ENCODE measurements at regions not wholly inside any gene's neighbourhood (a gene's known extent, or its start where the extent isn't known, plus 50 kb on each side); places are given as distances from the start of the nearest gene placed in this dataset.

- no peaks in the 10 kb centered on the region for H3K9me3 ChIP-seq (ENCODE audit: control insufficient read depth, insufficient read depth, low read length)
- H3K27me3 ChIP-seq (ENCODE audit: control insufficient read depth, insufficient read depth, low read length), result no peaks in the 10 kb centered on the region
- no peak overlapping the region for H3K4me3 ChIP-seq (ENCODE audit: low read depth, low read length)
- H3K36me3 ChIP-seq (ENCODE audit: control insufficient read depth, insufficient read depth, low read length), result no peaks in the 10 kb centered on the region
- no peak overlapping the region for H3K27ac ChIP-seq (ENCODE audit: low read depth, low read length)
- peaks cover 7% of the 10 kb centered on the region; the same call in 1 of the 2 replicates for H3K4me1 ChIP-seq (ENCODE audit: control insufficient read depth, insufficient read depth, low read length)
- no peak overlapping the region for H3K9ac ChIP-seq (ENCODE audit: low read depth, low read length)
These were observed 689.6 kb downstream of the USP25 start for GRCh38 chr21:16419188-16419921.

- H3K4me1 ChIP-seq (ENCODE audit: control insufficient read depth, insufficient read depth, low read length), result peaks cover 7% of the 10 kb centered on the region; the same call in 1 of the 2 replicates
- H3K4me3 ChIP-seq (ENCODE audit: low read depth, low read length), result no peak overlapping the region
- no peaks in the 10 kb centered on the region for H3K36me3 ChIP-seq (ENCODE audit: control insufficient read depth, insufficient read depth, low read length)
- H3K27me3 ChIP-seq (ENCODE audit: control insufficient read depth, insufficient read depth, low read length), result no peaks in the 10 kb centered on the region
- no peaks in the 10 kb centered on the region for H3K9me3 ChIP-seq (ENCODE audit: control insufficient read depth, insufficient read depth, low read length)
- no peak overlapping the region for H3K27ac ChIP-seq (ENCODE audit: low read depth, low read length)
- H3K9ac ChIP-seq (ENCODE audit: low read depth, low read length), result no peak overlapping the region
These were observed 690.4 kb downstream of the USP25 start for GRCh38 chr21:16420031-16420724.

GRCh38 chr21:16421007-16421406 lies 691.2 kb downstream of the USP25 start:
- Histone ChIP-seq H3K4me1 (ENCODE audit: control insufficient read depth, insufficient read depth, low read length) (peaks cover 7% of the 10 kb centered on the region; the same call in 1 of the 2 replicates), H3K4me3 (ENCODE audit: low read depth, low read length) (no peak overlapping the region), H3K36me3 (ENCODE audit: control insufficient read depth, insufficient read depth, low read length) (no peaks in the 10 kb centered on the region), H3K9ac (ENCODE audit: low read depth, low read length) (no peak overlapping the region), H3K27ac (ENCODE audit: low read depth, low read length) (no peak overlapping the region), H3K27me3 (ENCODE audit: control insufficient read depth, insufficient read depth, low read length) (no peaks in the 10 kb centered on the region), H3K9me3 (ENCODE audit: control insufficient read depth, insufficient read depth, low read length) (no peaks in the 10 kb centered on the region)

GRCh38 chr21:16421965-16422364 lies 692.2 kb downstream of the USP25 start:
- H3K4me3 ChIP-seq (ENCODE audit: low read depth, low read length), result no peak overlapping the region
- no peak overlapping the region for H3K9ac ChIP-seq (ENCODE audit: low read depth, low read length)
- no peaks in the 10 kb centered on the region for H3K36me3 ChIP-seq (ENCODE audit: control insufficient read depth, insufficient read depth, low read length)
- H3K9me3 ChIP-seq (ENCODE audit: control insufficient read depth, insufficient read depth, low read length), result no peaks in the 10 kb centered on the region
- no peaks in the 10 kb centered on the region for H3K27me3 ChIP-seq (ENCODE audit: control insufficient read depth, insufficient read depth, low read length)
- H3K4me1 ChIP-seq (ENCODE audit: control insufficient read depth, insufficient read depth, low read length), result peaks cover 7% of the 10 kb centered on the region; the same call in 1 of the 2 replicates
- no peak overlapping the region for H3K27ac ChIP-seq (ENCODE audit: low read depth, low read length)

GRCh38 chr21:16422702-16423101 lies 692.9 kb downstream of the USP25 start:
- Histone ChIP-seq H3K4me3 (ENCODE audit: low read depth, low read length) (no peak overlapping the region), H3K27ac (ENCODE audit: low read depth, low read length) (no peak overlapping the region), H3K36me3 (ENCODE audit: control insufficient read depth, insufficient read depth, low read length) (no peaks in the 10 kb centered on the region), H3K9ac (ENCODE audit: low read depth, low read length) (no peak overlapping the region), H3K27me3 (ENCODE audit: control insufficient read depth, insufficient read depth, low read length) (no peaks in the 10 kb centered on the region), H3K9me3 (ENCODE audit: control insufficient read depth, insufficient read depth, low read length) (no peaks in the 10 kb centered on the region), H3K4me1 (ENCODE audit: control insufficient read depth, insufficient read depth, low read length) (peaks cover 7% of the 10 kb centered on the region; the same call in 1 of the 2 replicates)

GRCh38 chr21:16423921-16424320 lies 694.1 kb downstream of the USP25 start:
- Histone ChIP-seq H3K36me3 (ENCODE audit: control insufficient read depth, insufficient read depth, low read length) (no peaks in the 10 kb centered on the region), H3K4me1 (ENCODE audit: control insufficient read depth, insufficient read depth, low read length) (peaks cover 4% of the 10 kb centered on the region; the same call in 1 of the 2 replicates), H3K9me3 (ENCODE audit: control insufficient read depth, insufficient read depth, low read length) (no peaks in the 10 kb centered on the region), H3K4me3 (ENCODE audit: low read depth, low read length) (no peak overlapping the region), H3K9ac (ENCODE audit: low read depth, low read length) (no peak overlapping the region), H3K27me3 (ENCODE audit: control insufficient read depth, insufficient read depth, low read length) (no peaks in the 10 kb centered on the region), H3K27ac (ENCODE audit: low read depth, low read length) (no peak overlapping the region)

- Histone ChIP-seq H3K27ac (ENCODE audit: low read depth, low read length) (no peak overlapping the region), H3K9me3 (ENCODE audit: control insufficient read depth, insufficient read depth, low read length) (no peaks in the 10 kb centered on the region), H3K4me3 (ENCODE audit: low read depth, low read length) (no peak overlapping the region), H3K27me3 (ENCODE audit: control insufficient read depth, insufficient read depth, low read length) (no peaks in the 10 kb centered on the region), H3K9ac (ENCODE audit: low read depth, low read length) (no peak overlapping the region), H3K4me1 (ENCODE audit: control insufficient read depth, insufficient read depth, low read length) (peaks cover 2% of the 10 kb centered on the region; the same call in 1 of the 2 replicates), H3K36me3 (ENCODE audit: control insufficient read depth, insufficient read depth, low read length) (no peaks in the 10 kb centered on the region)
These were observed 694.6 kb downstream of the USP25 start for GRCh38 chr21:16424331-16424751.

GRCh38 chr21:16425376-16425775 lies 695.6 kb downstream of the USP25 start:
- Histone ChIP-seq H3K4me1 (ENCODE audit: control insufficient read depth, insufficient read depth, low read length) (peaks cover under 1% of the 10 kb centered on the region; the same call in 1 of the 2 replicates), H3K36me3 (ENCODE audit: control insufficient read depth, insufficient read depth, low read length) (no peaks in the 10 kb centered on the region), H3K27ac (ENCODE audit: low read depth, low read length) (no peak overlapping the region), H3K9ac (ENCODE audit: low read depth, low read length) (no peak overlapping the region), H3K27me3 (ENCODE audit: control insufficient read depth, insufficient read depth, low read length) (no peaks in the 10 kb centered on the region), H3K9me3 (ENCODE audit: control insufficient read depth, insufficient read depth, low read length) (no peaks in the 10 kb centered on the region), H3K4me3 (ENCODE audit: low read depth, low read length) (no peak overlapping the region)

GRCh38 chr21:16426936-16427335 lies 697.2 kb downstream of the USP25 start:
- Histone ChIP-seq H3K9me3 (ENCODE audit: control insufficient read depth, insufficient read depth, low read length) (no peaks in the 10 kb centered on the region), H3K36me3 (ENCODE audit: control insufficient read depth, insufficient read depth, low read length) (no peaks in the 10 kb centered on the region), H3K4me1 (ENCODE audit: control insufficient read depth, insufficient read depth, low read length) (no peaks in the 10 kb centered on the region), H3K27ac (ENCODE audit: low read depth, low read length) (no peak overlapping the region), H3K4me3 (ENCODE audit: low read depth, low read length) (no peak overlapping the region), H3K9ac (ENCODE audit: low read depth, low read length) (no peak overlapping the region), H3K27me3 (ENCODE audit: control insufficient read depth, insufficient read depth, low read length) (no peaks in the 10 kb centered on the region)

GRCh38 chr21:16427587-16428087 lies 697.9 kb downstream of the USP25 start:
- H3K36me3 ChIP-seq (ENCODE audit: control insufficient read depth, insufficient read depth, low read length), result no peaks in the 10 kb centered on the region
- H3K4me1 ChIP-seq (ENCODE audit: control insufficient read depth, insufficient read depth, low read length), result no peaks in the 10 kb centered on the region
- no peak overlapping the region for H3K27ac ChIP-seq (ENCODE audit: low read depth, low read length)
- no peak overlapping the region for H3K9ac ChIP-seq (ENCODE audit: low read depth, low read length)
- no peaks in the 10 kb centered on the region for H3K9me3 ChIP-seq (ENCODE audit: control insufficient read depth, insufficient read depth, low read length)
- no peaks in the 10 kb centered on the region for H3K27me3 ChIP-seq (ENCODE audit: control insufficient read depth, insufficient read depth, low read length)
- no peak overlapping the region for H3K4me3 ChIP-seq (ENCODE audit: low read depth, low read length)

GRCh38 chr21:16437586-16437985 lies 707.8 kb downstream of the USP25 start:
- no peak overlapping the region for H3K27ac ChIP-seq (ENCODE audit: low read depth, low read length)
- H3K36me3 ChIP-seq (ENCODE audit: control insufficient read depth, insufficient read depth, low read length), result no peaks in the 10 kb centered on the region
- H3K4me1 ChIP-seq (ENCODE audit: control insufficient read depth, insufficient read depth, low read length), result no peaks in the 10 kb centered on the region
- H3K9ac ChIP-seq (ENCODE audit: low read depth, low read length), result no peak overlapping the region
- H3K4me3 ChIP-seq (ENCODE audit: low read depth, low read length), result no peak overlapping the region
- H3K27me3 ChIP-seq (ENCODE audit: control insufficient read depth, insufficient read depth, low read length), result no peaks in the 10 kb centered on the region
- no peaks in the 10 kb centered on the region for H3K9me3 ChIP-seq (ENCODE audit: control insufficient read depth, insufficient read depth, low read length)
